ENCODE measurements at regions not wholly inside any gene's neighbourhood (a gene's known extent, or its start where the extent isn't known, plus 50 kb on each side); places are given as distances from the start of the nearest gene placed in this dataset.

GRCh38 chr14:104373855-104374717, 205.5 kb upstream of the C14orf180 start:
- 91% methylated on average over 33 of the region's 33 CpGs for WGBS (ENCODE audit: insufficient coverage)
- Histone ChIP-seq H3K27ac (ENCODE audit: low read length in 2 of 2) (no peak overlapping the region), H3K9me3 (ENCODE audit: control extremely low read depth in 1 of 3, control insufficient read depth in 2 of 3, insufficient read depth in 1 of 3, low read length in 2 of 3) (peaks cover 0 to 18% (median 0%) of the 10 kb centered on the region in 3 donors), H3K79me2 (ENCODE audit: control insufficient read depth, insufficient read depth, low read length) (no peaks in the 10 kb centered on the region), H3K27me3 (replicated peaks in 1 of 4; ENCODE audit: control extremely low read depth in 1 of 4, control insufficient read depth in 3 of 4, insufficient read depth in 4 of 4, low read length in 3 of 4) (peaks cover 0 to 3% (median 0%) of the 10 kb centered on the region in 4 experiments), H3K36me3 (replicated peaks in 1 of 2; ENCODE audit: control extremely low read depth in 1 of 2, control insufficient read depth in 1 of 2, extremely low read depth in 1 of 2, insufficient read depth in 2 of 2, low read length in 1 of 2) (no peaks in the 10 kb centered on the region), H2AFZ (ENCODE audit: insufficient read depth, low read depth, low read length, poor library complexity, severe bottlenecking) (no peak overlapping the region), H3K4me1 (ENCODE audit: control insufficient read depth in 2 of 2, insufficient read depth in 2 of 2, low read length in 2 of 2) (no peaks in the 10 kb centered on the region), H4K20me1 (ENCODE audit: control insufficient read depth, insufficient read depth, low read length, poor library complexity, severe bottlenecking) (no peaks in the 10 kb centered on the region), H3K4me2 (replicated peaks; ENCODE audit: low read depth, low read length, poor library complexity, severe bottlenecking) (no peak overlapping the region), H3K4me3 (ENCODE audit: control extremely low read depth in 1 of 5, extremely low read depth in 1 of 5, insufficient read depth in 1 of 5, low read depth in 2 of 5, low read length in 4 of 5) (no peak overlapping the region), H3K9ac (ENCODE audit: low read length) (no peak overlapping the region)
- Mint-ChIP-seq H3K9me3 (ENCODE audit: insufficient read depth) (no peaks in the 10 kb centered on the region), H3K4me3 (no peak overlapping the region), H3K4me1 (no peaks in the 10 kb centered on the region), H3K27me3 (peaks cover 24% of the 10 kb centered on the region), H3K27ac (no peak overlapping the region)
- TF ChIP-seq, protein P1, sequence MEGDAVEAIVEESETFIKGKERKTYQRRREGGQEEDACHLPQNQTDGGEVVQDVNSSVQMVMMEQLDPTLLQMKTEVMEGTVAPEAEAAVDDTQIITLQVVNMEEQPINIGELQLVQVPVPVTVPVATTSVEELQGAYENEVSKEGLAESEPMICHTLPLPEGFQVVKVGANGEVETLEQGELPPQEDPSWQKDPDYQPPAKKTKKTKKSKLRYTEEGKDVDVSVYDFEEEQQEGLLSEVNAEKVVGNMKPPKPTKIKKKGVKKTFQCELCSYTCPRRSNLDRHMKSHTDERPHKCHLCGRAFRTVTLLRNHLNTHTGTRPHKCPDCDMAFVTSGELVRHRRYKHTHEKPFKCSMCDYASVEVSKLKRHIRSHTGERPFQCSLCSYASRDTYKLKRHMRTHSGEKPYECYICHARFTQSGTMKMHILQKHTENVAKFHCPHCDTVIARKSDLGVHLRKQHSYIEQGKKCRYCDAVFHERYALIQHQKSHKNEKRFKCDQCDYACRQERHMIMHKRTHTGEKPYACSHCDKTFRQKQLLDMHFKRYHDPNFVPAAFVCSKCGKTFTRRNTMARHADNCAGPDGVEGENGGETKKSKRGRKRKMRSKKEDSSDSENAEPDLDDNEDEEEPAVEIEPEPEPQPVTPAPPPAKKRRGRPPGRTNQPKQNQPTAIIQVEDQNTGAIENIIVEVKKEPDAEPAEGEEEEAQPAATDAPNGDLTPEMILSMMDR (IDR thresholded peaks at IDR 0.05), result no peak
- no peak for TF ChIP-seq EZH2 (IDR thresholded peaks at IDR 0.05; ENCODE audit: borderline replicate concordance, insufficient read depth, low read depth, low read length, poor library complexity, severe bottlenecking)
- intact Hi-C loops (cut with micrococcal nuclease), result no loop called here
- ChIA-PET CTCF (no interaction called here), POLR2A (no interaction called here)
- ATAC-seq (ENCODE audit: low read depth) (no peak), DNase-seq (no peak)

GRCh38 chr14:104374718-104375080, 204.9 kb upstream of the C14orf180 start:
- no peaks in the 10 kb centered on the region for H4K20me1 ChIP-seq (ENCODE audit: control insufficient read depth, insufficient read depth, low read length, poor library complexity, severe bottlenecking)
- intact Hi-C loops (cut with micrococcal nuclease), result no loop called here
- no peaks in the 10 kb centered on the region for H3K4me1 ChIP-seq (ENCODE audit: control insufficient read depth in 2 of 2, insufficient read depth in 2 of 2, low read length in 2 of 2)
- H3K79me2 ChIP-seq (ENCODE audit: control insufficient read depth, insufficient read depth, low read length), result no peaks in the 10 kb centered on the region
- H3K9me3 ChIP-seq (ENCODE audit: control extremely low read depth in 1 of 3, control insufficient read depth in 2 of 3, insufficient read depth in 1 of 3, low read length in 2 of 3), result peaks cover 0 to 24% (median 0%) of the 10 kb centered on the region in 3 donors
- H3K36me3 ChIP-seq (replicated peaks in 1 of 2; ENCODE audit: control extremely low read depth in 1 of 2, control insufficient read depth in 1 of 2, extremely low read depth in 1 of 2, insufficient read depth in 2 of 2, low read length in 1 of 2), result no peaks in the 10 kb centered on the region
- H3K9me3 Mint-ChIP-seq (ENCODE audit: insufficient read depth), result peaks cover 2% of the 10 kb centered on the region
- CTCF ChIA-PET, result no interaction called here
- H3K4me3 ChIP-seq (ENCODE audit: control extremely low read depth in 1 of 5, extremely low read depth in 1 of 5, insufficient read depth in 1 of 5, low read depth in 2 of 5, low read length in 4 of 5), result no peak overlapping the region
- peaks cover 0 to 3% (median 1%) of the 10 kb centered on the region in 4 experiments for H3K27me3 ChIP-seq (replicated peaks in 1 of 4; ENCODE audit: control extremely low read depth in 1 of 4, control insufficient read depth in 3 of 4, insufficient read depth in 4 of 4, low read length in 3 of 4)
- no peak overlapping the region for H3K9ac ChIP-seq (ENCODE audit: low read length)
- POLR2A ChIA-PET, result no interaction called here
- 92% methylated on average over 3 of the region's 3 CpGs for WGBS (ENCODE audit: insufficient coverage)
- H3K4me1 Mint-ChIP-seq, result no peaks in the 10 kb centered on the region
- DNase-seq (no peak), ATAC-seq (ENCODE audit: low read depth) (no peak)
- H3K27me3 Mint-ChIP-seq, result peaks cover 28% of the 10 kb centered on the region
- no peak for TF ChIP-seq EZH2 (IDR thresholded peaks at IDR 0.05; ENCODE audit: borderline replicate concordance, insufficient read depth, low read depth, low read length, poor library complexity, severe bottlenecking)
- TF ChIP-seq, protein P1 (IDR thresholded peaks at IDR 0.05), result no peak
- H2AFZ ChIP-seq (ENCODE audit: insufficient read depth, low read depth, low read length, poor library complexity, severe bottlenecking), result no peak overlapping the region
- no peak overlapping the region for H3K4me3 Mint-ChIP-seq
- H3K27ac ChIP-seq (ENCODE audit: low read length in 2 of 2), result no peak overlapping the region
- H3K27ac Mint-ChIP-seq, result no peak overlapping the region
- no peak overlapping the region for H3K4me2 ChIP-seq (replicated peaks; ENCODE audit: low read depth, low read length, poor library complexity, severe bottlenecking)
